Vagina (tissue), 2 donors: ENCODE measurements at regions not wholly inside any gene's neighbourhood (a gene's known extent, or its start where the extent isn't known, plus 50 kb on each side); places are given as distances from the start of the nearest gene placed in this dataset.
A peak's percentile ranks its signal among the peaks of the same experiment; 100 is the strongest.

Experiments used
- DNase-seq, 2 donors: peaks; one replicate each; pipeline ENCODE4 v3.0.0-alpha.2; 2017; ENCODE audit errors: extremely low spot score in 2 of 2
- H3K27ac ChIP-seq: fragments of 200-600 bp; sonication (generic); one replicate; pipeline ENCODE4 v1.5.1; 2019
- H3K27me3 ChIP-seq: fragments of 200-600 bp; sonication (generic); one replicate; pipeline ENCODE4 v1.5.1; 2019
- H3K36me3 ChIP-seq, 2 donors: fragments of 200-600 bp; sonication (generic); one replicate each; pipeline ENCODE4 v1.5.1; 2017 to 2019
- H3K4me1 ChIP-seq: fragments of 200-600 bp; sonication (generic); one replicate; pipeline ENCODE4 v1.5.1; 2019
- H3K4me3 ChIP-seq, 2 donors: fragments of 200-600 bp; sonication (generic); 1 replicate in 1 of 2; 2 replicates in 1 of 2; pipeline ENCODE4 v1.5.1; 2016 to 2019
- H3K9me3 ChIP-seq: fragments of 200-600 bp; sonication (generic); one replicate; pipeline ENCODE4 v1.5.1; 2019
- POLR2A ChIP-seq, 2 donors: fragments of 450-650 bp; IDR thresholded peaks; one replicate each; pipeline ENCODE4 v1.6.1; 2017; ENCODE audit warnings: antibody characterized with exemption in 2 of 2, mild to moderate bottlenecking in 2 of 2, moderate library complexity in 2 of 2
- POLR2AphosphoS5 ChIP-seq, 2 donors: sonication (generic); formaldehyde crosslinking; IDR thresholded peaks; one replicate each; pipeline ENCODE4 v1.9.0; 2017; ENCODE audit warnings: antibody characterized with exemption in 2 of 2, mild to moderate bottlenecking in 2 of 2, low read depth in 1 of 2; ENCODE audit not compliant: insufficient read depth in 1 of 2
- intact Hi-C: fragments of 100-400 bp; cut with DNase I; formaldehyde crosslinking; loops from one replicate; pipeline ENCODE4 v1.15.1; 2023
- TF ChIP-seq, protein P1 (sequence below), 3 experiments: fragments of 450-650 bp in 2 of 3; fragments of 200-600 bp in 1 of 3; sonication (generic) in 1 of 3; IDR thresholded peaks; one replicate each; pipeline ENCODE4 v1.5.1; 2017 to 2019; ENCODE audit warnings: antibody characterized with exemption in 3 of 3, mild to moderate bottlenecking in 2 of 3, moderate library complexity in 2 of 3

DNA sequence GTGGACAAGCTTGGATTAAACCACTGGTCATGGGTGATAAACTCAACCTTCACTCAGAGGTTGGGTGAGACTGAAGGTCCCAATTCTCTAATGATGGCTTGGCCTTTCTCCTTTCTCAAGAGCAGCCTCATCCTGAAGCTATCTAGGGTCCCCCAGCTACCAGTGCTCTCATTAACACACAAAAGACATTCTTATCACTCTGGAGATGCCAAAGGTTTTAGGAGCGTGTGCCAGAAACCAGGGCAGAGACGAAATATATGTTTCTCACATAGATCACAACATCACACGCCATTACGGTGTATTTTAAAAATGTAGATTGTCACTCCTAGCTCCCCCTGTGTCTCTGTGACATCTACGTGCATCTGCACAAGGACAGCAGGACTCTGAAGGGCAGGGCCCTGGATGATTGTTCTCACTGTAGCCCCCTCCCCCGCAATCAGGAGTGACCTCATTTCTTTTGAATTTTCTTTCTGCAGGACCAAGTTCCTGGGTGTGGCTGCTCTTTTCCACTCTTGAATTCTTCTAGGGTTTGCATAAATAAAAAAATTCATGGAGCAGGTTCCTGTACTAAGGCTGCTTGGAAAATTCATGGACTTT is 311.3 kb downstream of the GADD45G start:
- Histone ChIP-seq H3K9me3 (no peaks in the 10 kb centered on the region), H3K27me3 (no peaks in the 10 kb centered on the region), H3K4me1 (no peaks in the 10 kb centered on the region), H3K4me3 (no peak overlapping the region), H3K27ac (no peak overlapping the region), H3K36me3 (no peaks in the 10 kb centered on the region)
- intact Hi-C loops: no loop called here
- no peak for DNase-seq
- TF ChIP-seq, protein P1, sequence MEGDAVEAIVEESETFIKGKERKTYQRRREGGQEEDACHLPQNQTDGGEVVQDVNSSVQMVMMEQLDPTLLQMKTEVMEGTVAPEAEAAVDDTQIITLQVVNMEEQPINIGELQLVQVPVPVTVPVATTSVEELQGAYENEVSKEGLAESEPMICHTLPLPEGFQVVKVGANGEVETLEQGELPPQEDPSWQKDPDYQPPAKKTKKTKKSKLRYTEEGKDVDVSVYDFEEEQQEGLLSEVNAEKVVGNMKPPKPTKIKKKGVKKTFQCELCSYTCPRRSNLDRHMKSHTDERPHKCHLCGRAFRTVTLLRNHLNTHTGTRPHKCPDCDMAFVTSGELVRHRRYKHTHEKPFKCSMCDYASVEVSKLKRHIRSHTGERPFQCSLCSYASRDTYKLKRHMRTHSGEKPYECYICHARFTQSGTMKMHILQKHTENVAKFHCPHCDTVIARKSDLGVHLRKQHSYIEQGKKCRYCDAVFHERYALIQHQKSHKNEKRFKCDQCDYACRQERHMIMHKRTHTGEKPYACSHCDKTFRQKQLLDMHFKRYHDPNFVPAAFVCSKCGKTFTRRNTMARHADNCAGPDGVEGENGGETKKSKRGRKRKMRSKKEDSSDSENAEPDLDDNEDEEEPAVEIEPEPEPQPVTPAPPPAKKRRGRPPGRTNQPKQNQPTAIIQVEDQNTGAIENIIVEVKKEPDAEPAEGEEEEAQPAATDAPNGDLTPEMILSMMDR (IDR thresholded peaks at IDR 0.05): no peak
- TF ChIP-seq POLR2AphosphoS5 (IDR thresholded peaks at IDR 0.05; ENCODE audit: insufficient read depth in 1 of 2, low read depth in 1 of 2): no peak
- no peak for TF ChIP-seq POLR2A (IDR thresholded peaks at IDR 0.05)

DNA sequence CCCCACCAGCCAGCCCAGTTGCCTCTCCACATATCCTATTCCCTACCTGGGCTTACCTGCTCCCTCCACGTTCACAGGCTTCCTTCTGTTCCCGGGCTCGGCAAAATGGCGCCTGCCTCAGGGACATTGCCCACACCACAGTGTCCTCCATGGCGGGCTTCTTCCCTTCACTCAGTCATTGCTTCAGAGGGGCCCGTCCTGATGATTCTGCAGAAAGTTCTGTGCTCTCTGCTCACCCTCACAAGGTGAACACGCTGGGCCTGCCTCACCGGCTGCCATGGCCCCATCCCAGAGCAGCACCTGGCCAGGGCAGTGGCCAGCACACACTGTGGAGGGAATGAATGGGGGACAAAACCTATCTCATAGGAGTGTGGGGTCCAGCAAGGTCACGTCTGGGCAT is 313.0 kb downstream of the GADD45G start:
- DNase-seq: no peak
- Histone ChIP-seq H3K27me3 (no peaks in the 10 kb centered on the region), H3K4me3 (no peak overlapping the region), H3K4me1 (no peaks in the 10 kb centered on the region), H3K36me3 (no peaks in the 10 kb centered on the region), H3K9me3 (no peaks in the 10 kb centered on the region), H3K27ac (no peak overlapping the region)
- intact Hi-C loops: no loop called here
- TF ChIP-seq POLR2AphosphoS5 (IDR thresholded peaks at IDR 0.05; ENCODE audit: insufficient read depth in 1 of 2, low read depth in 1 of 2) (no peak), POLR2A (IDR thresholded peaks at IDR 0.05) (no peak)
- TF ChIP-seq, protein P1 (IDR thresholded peaks at IDR 0.05): no peak

DNA sequence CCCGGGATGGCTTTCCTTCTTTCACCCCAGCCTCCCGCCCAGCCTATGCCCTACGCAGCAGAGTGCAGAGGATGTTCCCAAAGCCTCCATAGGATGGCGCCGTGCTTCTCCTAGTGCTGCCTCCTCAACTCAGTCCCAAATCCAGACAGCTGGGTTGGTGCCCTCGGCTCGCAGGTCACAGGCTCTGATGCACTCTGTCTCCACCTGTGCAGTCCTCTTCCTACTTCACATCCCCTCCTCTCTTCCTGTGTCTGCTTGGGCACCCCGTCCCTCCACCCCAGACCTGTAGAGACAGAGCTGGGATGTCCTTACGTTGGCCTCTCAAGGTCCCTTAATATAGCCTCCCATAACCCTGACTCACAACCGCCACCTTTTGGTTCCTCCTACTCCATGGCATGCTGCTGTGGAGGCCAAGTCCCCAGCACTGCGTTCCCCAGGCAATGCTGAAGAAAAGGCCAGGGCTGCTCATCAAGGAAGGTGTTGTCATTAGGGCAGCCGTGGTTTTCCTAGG is 314.4 kb downstream of the GADD45G start:
- Histone ChIP-seq H3K27me3 (no peaks in the 10 kb centered on the region), H3K36me3 (no peaks in the 10 kb centered on the region), H3K27ac (no peak overlapping the region), H3K4me1 (no peaks in the 10 kb centered on the region), H3K4me3 (no peak overlapping the region), H3K9me3 (no peaks in the 10 kb centered on the region)
- peak in 1 of 2 donors; percentile 52 for DNase-seq
- TF ChIP-seq, protein P1 (IDR thresholded peaks at IDR 0.05): no peak
- TF ChIP-seq POLR2AphosphoS5 (IDR thresholded peaks at IDR 0.05; ENCODE audit: insufficient read depth in 1 of 2, low read depth in 1 of 2) (no peak), POLR2A (IDR thresholded peaks at IDR 0.05) (no peak)
- intact Hi-C loops: no loop called here

DNA sequence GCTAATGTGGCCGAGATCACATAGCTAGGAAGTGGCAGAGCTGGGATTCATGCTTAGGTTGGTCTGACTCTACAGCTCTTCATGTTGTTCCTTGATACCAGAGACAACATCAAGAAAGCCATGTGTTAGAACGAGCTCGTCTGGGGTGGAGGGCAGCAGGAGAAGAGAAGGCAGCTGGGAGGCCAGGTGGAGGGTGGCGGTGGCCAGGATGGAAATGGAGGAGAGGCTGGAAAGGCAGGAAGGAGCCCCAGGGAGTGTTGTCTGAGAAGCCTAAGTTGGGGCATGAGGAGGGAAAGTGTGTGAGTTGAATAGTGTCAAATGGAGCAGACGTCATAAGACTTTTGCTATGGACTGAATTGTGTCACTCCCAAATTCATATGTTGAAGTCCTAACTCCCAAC is 315.3 kb downstream of the GADD45G start:
- Histone ChIP-seq H3K36me3 (no peaks in the 10 kb centered on the region), H3K27ac (no peak overlapping the region), H3K9me3 (no peaks in the 10 kb centered on the region), H3K4me3 (no peak overlapping the region), H3K27me3 (no peaks in the 10 kb centered on the region), H3K4me1 (no peaks in the 10 kb centered on the region)
- intact Hi-C loops: no loop called here
- DNase-seq: peak in 1 of 2 donors; percentile 34
- no peak for TF ChIP-seq POLR2AphosphoS5 (IDR thresholded peaks at IDR 0.05; ENCODE audit: insufficient read depth in 1 of 2, low read depth in 1 of 2)
- TF ChIP-seq, protein P1 (IDR thresholded peaks at IDR 0.05): no peak
- TF ChIP-seq POLR2A (IDR thresholded peaks at IDR 0.05): no peak

DNA sequence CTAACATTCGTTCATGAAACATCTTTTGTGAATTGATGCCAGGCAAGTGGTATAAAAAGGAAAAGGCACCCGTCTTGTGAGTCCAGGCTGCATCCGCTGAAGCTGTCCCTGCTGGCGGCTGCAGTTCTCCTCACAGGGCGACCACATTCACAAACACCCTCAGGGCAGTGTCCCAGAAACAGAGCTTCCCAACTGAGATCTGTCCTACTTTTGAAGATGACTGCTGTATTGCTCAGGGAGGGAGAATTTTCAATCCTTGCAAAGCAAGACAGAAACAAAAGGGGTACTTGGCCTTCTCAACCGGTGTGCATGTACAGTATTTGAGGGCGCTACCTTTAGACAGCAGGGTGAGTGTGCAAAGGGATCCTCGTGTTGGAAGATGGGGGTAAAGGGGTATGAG is 316.1 kb downstream of the GADD45G start:
- peak in 1 of 2 donors; percentile 40 for DNase-seq
- TF ChIP-seq POLR2AphosphoS5 (IDR thresholded peaks at IDR 0.05; ENCODE audit: insufficient read depth in 1 of 2, low read depth in 1 of 2) (no peak), POLR2A (IDR thresholded peaks at IDR 0.05) (no peak)
- TF ChIP-seq, protein P1 (IDR thresholded peaks at IDR 0.05): no peak
- intact Hi-C loops: no loop called here
- Histone ChIP-seq H3K4me3 (no peak overlapping the region), H3K27me3 (no peaks in the 10 kb centered on the region), H3K9me3 (no peaks in the 10 kb centered on the region), H3K36me3 (no peaks in the 10 kb centered on the region), H3K27ac (no peak overlapping the region), H3K4me1 (no peaks in the 10 kb centered on the region)
